ENCODE measurements at regions not wholly inside any gene's neighbourhood (a gene's known extent, or its start where the extent isn't known, plus 50 kb on each side); places are given as distances from the start of the nearest gene placed in this dataset.

GRCh38 chr6:167683028-167683862 is 143.5 kb upstream of the AFDN start (continued):
- peak; percentile 57 for TF ChIP-seq STAG1 (CRISPR knock-in tag; IDR thresholded peaks at IDR 0.05)
- peak; percentile 96 for TF ChIP-seq PHF5A (CRISPR knock-in tag; IDR thresholded peaks at IDR 0.05; ENCODE audit: low read depth, unreplicated experiment)
- no peak for TF ChIP-seq ZNF678 (CRISPR knock-in tag; IDR thresholded peaks at IDR 0.05)
- 0 out of 2 replicates have a peak, but pooled peaks have one; percentile 90 for TF ChIP-seq ZNF383 (CRISPR knock-in tag; IDR thresholded peaks at IDR 0.05; ENCODE audit: borderline replicate concordance)
- TF ChIP-seq ISX (CRISPR knock-in tag; conservative IDR thresholded peaks at IDR 0.05), result no peak
- peak; percentile 57; the same call in 1 of the 2 replicates for TF ChIP-seq TFDP2 (CRISPR knock-in tag; IDR thresholded peaks at IDR 0.05)
- peak; percentile 99 for TF ChIP-seq IRF2 (CRISPR knock-in tag; IDR thresholded peaks at IDR 0.05)
- peak; percentile 97 for TF ChIP-seq FOXA3 (CRISPR knock-in tag; IDR thresholded peaks at IDR 0.05)
- TF ChIP-seq TFE3 (CRISPR knock-in tag; IDR thresholded peaks at IDR 0.05), result peak; percentile 98
- TF ChIP-seq ZBTB10 (CRISPR knock-in tag; IDR thresholded peaks at IDR 0.05; ENCODE audit: borderline replicate concordance), result peak; percentile 89; the same call in 1 of the 2 replicates
- peak; percentile 100 for TF ChIP-seq RXRB (CRISPR knock-in tag; IDR thresholded peaks at IDR 0.05; ENCODE audit: borderline replicate concordance)
- TF ChIP-seq MAFF (IDR thresholded peaks at IDR 0.05; ENCODE audit: low read depth, low read length), result peak; percentile 70
- TF ChIP-seq ZNF280D (CRISPR knock-in tag; IDR thresholded peaks at IDR 0.05), result peak; percentile 96
- peak; percentile 99 for TF ChIP-seq RELA (CRISPR knock-in tag; IDR thresholded peaks at IDR 0.05)
- TF ChIP-seq ZNF615 (CRISPR knock-in tag; IDR thresholded peaks at IDR 0.05; ENCODE audit: borderline replicate concordance), result no peak
- TF ChIP-seq ZNF430 (CRISPR knock-in tag; IDR thresholded peaks at IDR 0.05), result peak; percentile 99
- TF ChIP-seq CBX2 (IDR thresholded peaks at IDR 0.05; ENCODE audit: low read depth, low read length), result no peak
- TF ChIP-seq CBX2 (CRISPR knock-in tag; IDR thresholded peaks at IDR 0.05; ENCODE audit: low read depth), result no peak
- peak; percentile 99 for TF ChIP-seq HIC2 (CRISPR knock-in tag; IDR thresholded peaks at IDR 0.05; ENCODE audit: low read depth)
